Hindlimb muscle (tissue), 1 donor: ENCODE measurements at regions not wholly inside any gene's neighbourhood (a gene's known extent, or its start where the extent isn't known, plus 50 kb on each side); places are given as distances from the start of the nearest gene placed in this dataset.

Source experiments
- DNase-seq: peaks from one replicate; pipeline ENCODE4 v3.0.0-alpha.2; 2013

GRCh38 chr12:91616416-91616815 is 433.8 kb upstream of the DCN start:
- no peak for DNase-seq

- DNase-seq, result no peak
These were observed 430.7 kb upstream of the DCN start for GRCh38 chr12:91613223-91613779.

- DNase-seq, result no peak
These were observed 427.9 kb upstream of the DCN start for GRCh38 chr12:91610561-91610960.

GRCh38 chr12:91609283-91609682 is 426.7 kb upstream of the DCN start:
- no peak for DNase-seq

- DNase-seq, result no peak
These were observed 425.9 kb upstream of the DCN start for GRCh38 chr12:91608542-91608941.

- DNase-seq, result no peak
These were observed 424.2 kb upstream of the DCN start for GRCh38 chr12:91606662-91607377.

- DNase-seq, result no peak
These were observed 422.3 kb upstream of the DCN start for GRCh38 chr12:91604897-91605296.

GRCh38 chr12:91603060-91603459 is 420.4 kb upstream of the DCN start:
- DNase-seq, result no peak

GRCh38 chr12:91601054-91601453 is 418.4 kb upstream of the DCN start:
- DNase-seq, result no peak

GRCh38 chr12:91594715-91595114 is 412.1 kb upstream of the DCN start:
- DNase-seq, result no peak

- no peak for DNase-seq
These were observed 409.0 kb upstream of the DCN start for GRCh38 chr12:91591639-91591987.

- DNase-seq, result no peak
These were observed 408.5 kb upstream of the DCN start for GRCh38 chr12:91590966-91591638.

GRCh38 chr12:91588874-91589454 is 406.3 kb upstream of the DCN start:
- no peak for DNase-seq

GRCh38 chr12:91586015-91586414 is 403.4 kb upstream of the DCN start:
- DNase-seq, result no peak

- no peak for DNase-seq
These were observed 400.2 kb upstream of the DCN start for GRCh38 chr12:91582811-91583210.

GRCh38 chr12:91579516-91580263 is 397.1 kb upstream of the DCN start:
- no peak for DNase-seq

- DNase-seq, result no peak
These were observed 395.2 kb upstream of the DCN start for GRCh38 chr12:91577586-91578539.

- DNase-seq, result no peak
These were observed 393.8 kb upstream of the DCN start for GRCh38 chr12:91576432-91576831.

GRCh38 chr12:91575630-91576029 is 393.0 kb upstream of the DCN start:
- DNase-seq, result no peak

GRCh38 chr12:91574975-91575374 is 392.4 kb upstream of the DCN start:
- no peak for DNase-seq

- no peak for DNase-seq
These were observed 391.8 kb upstream of the DCN start for GRCh38 chr12:91574391-91574790.

GRCh38 chr12:91572869-91573268 is 390.3 kb upstream of the DCN start:
- DNase-seq, result no peak
